ENCODE measurements at regions not wholly inside any gene's neighbourhood (a gene's known extent, or its start where the extent isn't known, plus 50 kb on each side); places are given as distances from the start of the nearest gene placed in this dataset.

GRCh38 chr7:15043931-15044330 is 141.4 kb upstream of the DGKB start:
- Mint-ChIP-seq H3K4me1 (no peaks in the 10 kb centered on the region), H3K9me3 (peaks cover 0 to 9% (median 5%) of the 10 kb centered on the region in 7 donors), H3K36me3 (no peaks in the 10 kb centered on the region), H3K27me3 (ENCODE audit: low read depth in 3 of 3) (no peaks in the 10 kb centered on the region), H3K4me3 (no peak overlapping the region), H3K27ac (peak overlapping the region in 1 of 7 donors; percentile 32)
- TF ChIP-seq CTCF (IDR thresholded peaks at IDR 0.05), result no peak
- Histone ChIP-seq H3K27me3 (ENCODE audit: control insufficient read depth in 2 of 2, insufficient read depth in 2 of 2, low read length in 2 of 2) (no peaks in the 10 kb centered on the region), H3K9ac (ENCODE audit: insufficient read depth, low read length, poor library complexity, severe bottlenecking) (no peak overlapping the region), H3K9me3 (replicated peaks in 1 of 2; ENCODE audit: control insufficient read depth in 1 of 2, insufficient read depth in 1 of 2, low read length in 2 of 2) (peaks cover 10 to 11% of the 10 kb centered on the region in 2 donors), H3K27ac (ENCODE audit: low read depth in 1 of 2, low read length in 2 of 2) (no peak overlapping the region), H3K79me2 (ENCODE audit: insufficient read depth, low read length) (no peaks in the 10 kb centered on the region), H2AFZ (ENCODE audit: insufficient read depth, low read depth, low read length, poor library complexity, severe bottlenecking) (no peak overlapping the region), H4K20me1 (ENCODE audit: insufficient read depth, low read length) (no peaks in the 10 kb centered on the region), H3K4me1 (ENCODE audit: control insufficient read depth in 1 of 2, insufficient read depth in 2 of 2, low read length in 2 of 2) (no peaks in the 10 kb centered on the region), H3K36me3 (replicated peaks in 1 of 2; ENCODE audit: control insufficient read depth in 1 of 2, insufficient read depth in 2 of 2, low read length in 2 of 2) (no peaks in the 10 kb centered on the region), H3K4me2 (replicated peaks; ENCODE audit: extremely low read depth, low read length, poor library complexity, severe bottlenecking) (no peak overlapping the region), H3K4me3 (replicated peaks in 1 of 3; ENCODE audit: low read depth in 2 of 3, low read length in 3 of 3) (no peak overlapping the region)
- intact Hi-C loops (cut with micrococcal nuclease), result no loop called here
- no peak for DNase-seq
- 98% methylated on average over 4 of the region's 6 CpGs for WGBS (ENCODE audit: insufficient coverage)

GRCh38 chr7:15042285-15043065 is 139.9 kb upstream of the DGKB start:
- H3K4me1 ChIP-seq (ENCODE audit: control insufficient read depth in 1 of 2, insufficient read depth in 2 of 2, low read length in 2 of 2), result no peaks in the 10 kb centered on the region
- no peak overlapping the region for H3K4me3 ChIP-seq (replicated peaks in 1 of 3; ENCODE audit: low read depth in 2 of 3, low read length in 3 of 3)
- Mint-ChIP-seq H3K27me3 (ENCODE audit: low read depth in 3 of 3) (no peaks in the 10 kb centered on the region), H3K27ac (no peak overlapping the region), H3K4me1 (no peaks in the 10 kb centered on the region), H3K9me3 (peaks cover 0 to 11% (median 5%) of the 10 kb centered on the region in 7 donors), H3K4me3 (no peak overlapping the region), H3K36me3 (no peaks in the 10 kb centered on the region)
- H2AFZ ChIP-seq (ENCODE audit: insufficient read depth, low read depth, low read length, poor library complexity, severe bottlenecking), result no peak overlapping the region
- DNase-seq, result no peak
- no peak overlapping the region for H3K9ac ChIP-seq (ENCODE audit: insufficient read depth, low read length, poor library complexity, severe bottlenecking)
- H3K36me3 ChIP-seq (replicated peaks in 1 of 2; ENCODE audit: control insufficient read depth in 1 of 2, insufficient read depth in 2 of 2, low read length in 2 of 2), result no peaks in the 10 kb centered on the region
- peaks cover 10 to 11% of the 10 kb centered on the region in 2 donors for H3K9me3 ChIP-seq (replicated peaks in 1 of 2; ENCODE audit: control insufficient read depth in 1 of 2, insufficient read depth in 1 of 2, low read length in 2 of 2)
- WGBS (ENCODE audit: insufficient coverage), result no CpG with 5 or more reads among the region's 1 CpG
- no peak overlapping the region for H3K27ac ChIP-seq (ENCODE audit: low read depth in 1 of 2, low read length in 2 of 2)
- no peak for TF ChIP-seq CTCF (IDR thresholded peaks at IDR 0.05)
- no peaks in the 10 kb centered on the region for H3K79me2 ChIP-seq (ENCODE audit: insufficient read depth, low read length)
- H3K4me2 ChIP-seq (replicated peaks; ENCODE audit: extremely low read depth, low read length, poor library complexity, severe bottlenecking), result no peak overlapping the region
- no peaks in the 10 kb centered on the region for H3K27me3 ChIP-seq (ENCODE audit: control insufficient read depth in 2 of 2, insufficient read depth in 2 of 2, low read length in 2 of 2)
- no peaks in the 10 kb centered on the region for H4K20me1 ChIP-seq (ENCODE audit: insufficient read depth, low read length)
- intact Hi-C loops (cut with micrococcal nuclease), result no loop called here

Measured in CD14-positive monocyte (primary cell).